ENCODE measurements at regions not wholly inside any gene's neighbourhood (a gene's known extent, or its start where the extent isn't known, plus 50 kb on each side); places are given as distances from the start of the nearest gene placed in this dataset.
"Not testable (repeated sequence)": the region's sequence is repeated elsewhere in the genome, so short reads cannot be mapped to it uniquely, and the experiment has no call there.

DNA sequence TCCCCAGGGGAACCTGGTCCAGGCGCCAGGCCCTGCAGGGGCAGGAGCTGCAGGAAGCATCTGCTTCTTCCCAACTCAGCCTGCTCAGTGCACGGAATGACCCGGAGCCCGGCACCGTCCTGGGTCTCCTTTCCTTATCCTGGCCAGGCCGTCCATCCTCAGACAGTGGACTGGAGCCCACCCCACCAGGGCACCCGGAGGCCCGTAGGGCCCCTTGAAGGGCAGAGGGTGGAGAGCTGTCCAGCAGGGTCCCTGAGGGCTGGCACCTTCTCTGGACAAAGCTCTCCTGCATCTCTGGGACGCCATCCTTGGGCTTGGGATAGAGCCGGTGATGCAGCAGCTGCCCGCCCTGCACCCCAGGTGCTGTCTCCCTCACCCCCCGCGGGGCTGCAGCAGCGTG is 207.9 kb downstream of the TMEM121 start:
- DNase-seq (ENCODE audit: low spot score), result not testable (repeated sequence)

DNA sequence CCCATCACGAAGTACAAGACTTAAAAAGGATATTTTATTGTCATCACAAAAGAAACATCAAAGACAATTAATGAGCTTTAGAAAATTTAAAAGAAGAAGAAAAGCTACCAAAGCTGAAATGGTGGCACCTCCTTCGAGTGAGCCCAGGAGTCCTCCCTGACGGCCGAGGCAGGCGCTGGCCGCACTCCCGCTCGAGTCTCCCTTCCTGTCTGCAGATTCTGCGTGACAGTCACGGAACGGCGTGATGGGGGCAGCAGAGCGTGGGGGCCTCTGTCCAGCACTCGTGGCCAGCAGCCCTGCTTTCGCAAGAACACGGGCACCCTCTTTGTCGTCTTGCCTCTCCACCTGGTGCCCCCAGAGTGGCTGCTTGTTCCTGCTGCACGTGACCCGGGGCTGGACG is 209.9 kb downstream of the TMEM121 start:
- DNase-seq (ENCODE audit: low spot score), result not testable (repeated sequence)

DNA sequence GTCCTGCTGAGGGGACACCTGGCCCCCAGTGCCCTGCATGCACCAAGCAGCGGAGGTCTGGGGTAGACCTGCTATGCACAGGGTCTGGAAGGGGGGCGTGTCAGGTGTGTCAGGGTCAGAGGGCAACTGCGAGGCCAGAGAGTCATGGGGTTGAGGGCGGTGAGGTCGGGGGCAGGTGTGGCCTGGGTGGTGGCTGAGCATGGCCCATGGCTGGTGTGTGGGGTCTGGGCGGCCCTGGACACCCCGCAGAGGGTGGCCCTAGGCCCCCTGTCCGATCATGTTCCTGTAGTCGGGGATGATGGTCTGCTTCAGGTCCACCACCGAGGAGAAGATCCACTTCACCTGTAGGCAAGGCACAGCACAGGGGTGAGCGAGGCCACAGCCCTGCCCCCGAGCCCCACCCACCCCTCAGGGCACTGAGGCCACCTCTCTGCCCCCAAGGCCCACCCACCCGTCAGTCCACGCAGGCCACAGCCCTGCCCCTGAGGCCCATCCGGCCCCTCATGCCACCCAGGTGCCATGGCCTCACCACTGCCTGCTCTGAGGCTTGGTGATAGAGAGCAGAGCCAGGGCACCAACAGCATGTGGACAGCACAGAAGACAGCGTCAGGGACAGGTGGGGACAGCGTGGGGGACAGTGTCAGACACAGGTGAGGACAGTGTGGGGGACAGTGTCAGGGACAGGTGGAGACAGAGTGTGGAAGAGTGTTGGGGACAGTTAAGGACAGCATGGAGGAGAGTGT is 211.3 kb downstream of the TMEM121 start:
- DNase-seq (ENCODE audit: low spot score), result no peak

DNA sequence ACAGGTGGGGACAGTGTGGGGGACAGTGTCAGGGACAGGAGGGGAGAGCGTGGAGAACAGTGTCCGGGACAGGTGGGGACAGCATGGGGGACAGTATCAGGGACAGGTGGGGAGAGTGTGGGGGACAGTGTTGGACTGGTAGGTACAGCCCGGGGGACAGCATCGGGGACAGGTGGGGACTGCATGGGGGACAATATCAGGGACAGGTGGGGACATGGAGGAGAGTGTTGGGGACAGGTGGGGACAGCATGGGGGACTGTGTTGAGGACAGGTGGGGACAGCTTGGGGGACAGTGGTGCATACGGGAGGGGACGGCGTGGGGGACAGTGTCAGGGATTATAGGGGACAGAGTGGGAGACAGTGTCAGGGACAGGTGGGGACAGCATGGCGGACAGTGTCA is 212.3 kb downstream of the TMEM121 start:
- DNase-seq (ENCODE audit: low spot score), result no peak

DNA sequence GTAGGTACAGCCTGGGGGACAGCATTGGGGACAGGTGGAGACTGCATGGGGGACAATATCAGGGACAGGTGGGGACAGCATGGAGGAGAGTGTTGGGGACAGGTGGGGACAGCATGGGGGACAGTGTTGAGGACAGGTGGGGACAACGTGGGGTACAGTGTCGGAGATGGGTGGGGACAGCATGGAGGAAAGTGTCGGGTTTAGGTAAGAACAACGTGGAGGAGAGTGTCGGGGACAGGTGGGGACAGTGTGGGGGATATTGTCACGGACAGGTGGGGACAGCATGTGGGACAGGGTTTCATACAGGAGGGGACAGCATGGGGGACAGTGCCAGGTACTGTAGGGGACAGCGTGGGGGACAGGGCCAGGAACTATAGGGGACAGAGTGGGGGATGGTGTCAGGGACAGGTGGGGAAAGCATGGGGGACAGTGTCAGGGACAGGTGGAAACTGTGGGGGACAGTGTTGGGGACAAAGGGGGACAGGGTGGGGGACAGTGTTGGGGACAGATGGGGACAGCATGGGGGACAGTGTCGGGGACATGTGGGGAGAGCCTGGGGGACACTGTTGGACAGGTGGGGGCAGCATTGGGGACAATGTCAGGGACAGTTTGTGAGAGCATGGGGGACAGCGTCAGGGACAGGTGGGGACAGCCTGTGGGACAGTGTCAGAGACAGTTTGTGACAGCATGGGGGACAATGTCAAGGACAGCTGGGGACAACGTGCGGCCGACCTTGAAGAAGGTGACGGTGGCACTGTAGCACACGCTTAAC is 213.1 kb downstream of the TMEM121 start:
- DNase-seq (ENCODE audit: low spot score), result no peak

DNA sequence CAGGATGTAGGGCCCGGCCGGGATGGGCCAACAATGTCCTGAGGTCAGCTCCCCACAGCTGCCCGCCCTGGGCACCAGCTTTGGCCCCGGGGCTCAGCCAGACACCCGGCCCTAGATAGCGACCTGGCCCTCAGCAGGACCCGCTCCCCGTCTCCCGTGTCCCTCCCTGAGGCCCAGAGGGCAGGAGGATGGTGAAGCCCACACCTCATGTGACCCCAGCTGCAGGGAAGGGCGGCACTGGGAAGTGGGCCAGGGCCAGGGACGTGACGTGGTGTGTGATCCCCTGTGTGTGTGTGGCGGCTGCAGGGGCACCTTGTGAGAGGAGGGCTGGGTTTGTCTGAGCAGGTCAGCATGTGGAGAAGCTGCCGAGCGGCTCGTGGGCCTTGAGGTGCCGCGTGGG is 213.9 kb downstream of the TMEM121 start:
- not testable (repeated sequence) for DNase-seq (ENCODE audit: low spot score)

DNA sequence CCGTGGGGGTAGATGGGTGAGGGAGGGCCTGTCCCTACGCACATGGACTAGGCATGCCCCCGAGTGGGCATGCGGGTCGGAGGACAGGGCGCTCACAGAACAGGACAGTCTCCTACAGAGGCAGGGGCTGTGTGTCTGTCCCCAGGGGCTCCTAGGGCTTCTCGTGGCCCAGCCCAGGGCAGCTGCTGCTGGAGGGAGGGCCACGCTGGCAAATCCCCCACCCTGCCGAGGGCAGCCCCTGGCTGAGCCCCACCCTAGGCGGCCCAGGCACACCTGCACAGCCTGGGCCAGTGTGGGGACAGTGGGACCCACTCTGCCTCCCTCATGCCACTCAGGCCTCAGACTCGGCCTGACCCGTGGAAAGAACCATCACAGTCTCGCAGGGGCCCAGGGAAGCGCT is 214.6 kb downstream of the TMEM121 start:
- not testable (repeated sequence) for DNase-seq (ENCODE audit: low spot score)

DNA sequence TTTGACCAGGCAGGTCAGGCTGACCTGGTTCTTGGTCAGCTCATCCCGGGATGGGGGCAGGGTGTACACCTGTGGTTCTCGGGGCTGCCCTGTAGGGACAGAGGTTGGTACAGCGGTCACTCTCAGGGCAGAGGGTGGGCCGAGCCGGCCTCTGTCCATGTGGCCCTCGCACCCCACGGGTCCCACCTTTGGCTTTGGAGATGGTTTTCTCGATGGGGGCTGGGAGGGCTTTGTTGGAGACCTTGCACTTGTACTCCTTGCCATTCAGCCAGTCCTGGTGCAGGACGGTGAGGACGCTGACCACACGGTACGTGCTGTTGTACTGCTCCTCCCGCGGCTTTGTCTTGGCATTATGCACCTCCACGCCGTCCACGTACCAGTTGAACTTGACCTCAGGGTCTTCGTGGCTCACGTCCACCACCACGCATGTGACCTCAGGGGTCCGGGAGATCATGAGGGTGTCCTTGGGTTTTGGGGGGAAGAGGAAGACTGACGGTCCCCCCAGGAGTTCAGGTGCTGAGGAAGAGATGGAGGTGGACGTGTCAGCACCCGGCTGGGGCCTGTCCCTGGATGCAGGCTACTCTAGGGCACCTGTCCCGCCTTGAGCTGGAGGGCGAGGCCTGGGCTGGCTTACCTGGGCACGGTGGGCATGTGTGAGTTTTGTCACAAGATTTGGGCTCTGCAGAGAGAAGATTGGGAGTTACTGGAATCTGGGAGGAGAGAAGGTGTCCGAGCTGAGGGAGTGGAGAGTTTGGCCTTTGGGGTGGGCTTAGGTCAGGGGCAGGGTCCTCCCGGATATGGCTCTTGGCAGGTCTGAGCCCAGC is 215.5 kb downstream of the TMEM121 start:
- not testable (repeated sequence) for DNase-seq (ENCODE audit: low spot score)

DNA sequence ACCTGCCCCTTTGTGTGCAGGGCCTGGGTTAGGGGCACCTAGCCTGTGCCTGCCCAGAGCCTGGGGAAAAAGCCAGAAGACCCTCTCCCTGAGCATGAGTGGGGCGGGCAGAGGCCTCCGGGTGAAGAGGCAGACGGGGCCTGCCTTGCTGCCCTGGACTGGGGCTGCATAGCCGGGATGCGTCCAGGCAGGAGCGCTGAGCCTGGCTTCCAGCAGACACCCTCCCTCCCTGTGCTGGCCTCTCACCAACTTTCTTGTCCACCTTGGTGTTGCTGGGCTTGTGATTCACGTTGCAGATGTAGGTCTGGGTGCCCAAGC is 216.1 kb downstream of the TMEM121 start:
- DNase-seq (ENCODE audit: low spot score), result no peak

DNA sequence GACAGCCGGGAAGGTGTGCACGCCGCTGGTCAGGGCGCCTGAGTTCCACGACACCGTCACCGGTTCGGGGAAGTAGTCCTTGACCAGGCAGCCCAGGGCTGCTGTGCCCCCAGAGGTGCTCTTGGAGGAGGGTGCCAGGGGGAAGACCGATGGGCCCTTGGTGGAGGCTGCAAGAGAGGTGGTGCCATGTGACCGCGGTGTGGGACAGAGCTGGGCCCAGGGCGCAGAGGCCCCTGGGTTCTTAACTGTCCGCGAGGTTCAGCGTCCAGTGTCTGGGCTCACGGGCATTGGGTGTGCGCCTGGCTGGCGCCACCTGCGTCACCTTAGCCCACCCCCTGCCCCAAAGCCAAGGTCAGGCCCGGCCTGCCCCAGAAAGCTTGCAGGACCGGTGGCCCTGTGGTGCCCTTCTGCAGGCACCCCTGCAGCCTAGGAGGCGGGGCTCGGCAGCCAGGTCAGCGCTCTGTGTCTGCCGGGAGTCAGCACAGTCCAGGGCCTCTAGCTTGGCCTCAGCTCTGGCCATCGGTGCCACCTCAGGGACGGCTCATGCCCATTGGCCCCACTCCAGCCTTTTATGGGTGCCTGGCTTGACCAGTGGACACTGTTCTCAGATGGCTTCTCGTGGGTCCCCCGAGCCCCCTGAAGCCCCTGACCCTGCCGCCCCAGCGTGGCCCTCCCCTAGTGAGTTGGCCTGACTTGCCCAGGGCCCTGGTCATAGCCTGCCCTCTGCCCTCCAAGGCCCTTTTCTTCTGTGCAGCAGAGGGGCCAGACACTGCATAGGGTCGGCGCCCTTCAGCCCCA is 216.7 kb downstream of the TMEM121 start:
- not testable (repeated sequence) for DNase-seq (ENCODE audit: low spot score)

DNA sequence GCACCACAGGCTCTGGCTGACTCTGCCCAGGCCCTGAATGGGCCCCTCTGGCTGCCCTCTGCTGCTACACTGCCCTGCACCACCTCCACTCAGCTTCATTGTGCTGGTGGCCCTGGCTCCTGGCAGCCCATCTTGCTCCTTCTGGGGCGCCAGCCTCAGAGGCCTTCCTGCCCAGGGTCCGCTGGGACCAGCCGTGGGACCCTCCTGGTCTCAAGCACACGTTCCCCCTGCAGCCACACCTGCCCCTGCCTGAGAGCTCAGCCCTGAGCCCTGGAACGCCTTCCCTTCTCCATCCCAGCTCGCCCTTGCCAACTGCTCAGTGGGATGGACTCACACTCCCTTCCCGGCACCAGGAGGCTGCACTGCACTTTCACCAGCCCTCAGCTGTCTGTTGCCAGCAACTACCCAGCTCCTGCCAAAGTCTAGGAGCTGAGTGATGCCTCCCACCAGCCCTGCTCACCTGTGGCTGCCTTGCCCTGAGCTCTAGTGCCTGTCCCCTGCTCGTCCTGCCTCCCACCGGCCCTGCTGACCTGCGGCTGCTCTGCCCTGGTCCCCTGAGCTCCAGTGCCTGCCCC is 217.9 kb downstream of the TMEM121 start:
- DNase-seq (ENCODE audit: low spot score), result not testable (repeated sequence)

DNA sequence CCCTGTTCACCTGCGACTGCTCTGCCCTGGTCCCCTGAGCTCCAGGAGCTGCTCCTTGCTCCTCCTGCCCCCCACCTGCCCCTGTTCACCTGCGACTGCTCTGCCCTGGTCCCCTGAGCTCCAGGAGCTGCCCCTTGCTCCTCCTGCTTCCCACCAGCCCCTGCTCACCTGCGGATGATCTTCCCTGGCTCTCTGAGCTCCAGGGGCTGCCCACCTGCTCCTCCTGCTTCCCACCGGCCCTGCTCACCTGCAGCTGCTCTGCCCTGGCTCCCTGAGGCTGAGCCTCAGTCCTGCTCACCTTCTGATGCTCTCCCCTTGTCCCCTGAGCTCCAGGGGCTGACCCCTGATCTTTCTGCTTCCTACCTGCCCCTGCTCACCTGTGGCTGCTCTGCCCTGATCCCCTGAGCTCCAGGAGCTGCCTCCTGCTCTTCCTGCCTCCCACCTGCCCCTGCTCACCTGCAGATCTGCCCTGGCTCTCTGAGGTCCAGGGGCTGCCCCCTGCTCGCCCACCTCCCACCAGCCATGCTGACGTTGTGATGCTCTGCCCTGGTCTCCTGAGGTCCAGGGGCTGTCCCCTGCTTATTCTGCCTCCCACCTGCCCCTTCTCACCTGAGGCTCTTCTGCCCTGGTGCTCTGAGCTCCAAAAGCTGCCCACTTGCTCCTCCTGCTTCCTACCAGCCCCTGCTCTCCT is 219.2 kb downstream of the TMEM121 start:
- DNase-seq (ENCODE audit: low spot score), result no peak

DNA sequence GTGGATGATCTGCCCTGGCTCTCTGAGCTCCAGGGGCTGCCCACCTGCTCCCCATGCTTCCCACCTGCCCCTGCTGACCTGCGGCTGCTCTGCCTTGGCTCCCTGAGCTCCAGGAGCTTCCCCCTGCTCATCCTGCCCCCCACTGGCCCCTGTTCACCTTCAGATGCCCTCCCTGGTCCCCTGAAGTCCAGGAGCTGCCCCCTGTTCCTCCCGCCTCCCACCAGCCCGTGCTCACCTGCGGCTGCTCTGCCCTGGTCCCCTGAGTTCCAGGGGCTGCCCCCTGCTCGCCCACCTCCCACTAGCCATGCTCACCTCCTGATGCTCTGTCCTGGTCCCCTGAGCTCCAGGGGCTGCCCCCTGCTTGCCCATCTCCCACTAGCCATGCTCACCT is 219.7 kb downstream of the TMEM121 start:
- DNase-seq (ENCODE audit: low spot score), result no peak

DNA sequence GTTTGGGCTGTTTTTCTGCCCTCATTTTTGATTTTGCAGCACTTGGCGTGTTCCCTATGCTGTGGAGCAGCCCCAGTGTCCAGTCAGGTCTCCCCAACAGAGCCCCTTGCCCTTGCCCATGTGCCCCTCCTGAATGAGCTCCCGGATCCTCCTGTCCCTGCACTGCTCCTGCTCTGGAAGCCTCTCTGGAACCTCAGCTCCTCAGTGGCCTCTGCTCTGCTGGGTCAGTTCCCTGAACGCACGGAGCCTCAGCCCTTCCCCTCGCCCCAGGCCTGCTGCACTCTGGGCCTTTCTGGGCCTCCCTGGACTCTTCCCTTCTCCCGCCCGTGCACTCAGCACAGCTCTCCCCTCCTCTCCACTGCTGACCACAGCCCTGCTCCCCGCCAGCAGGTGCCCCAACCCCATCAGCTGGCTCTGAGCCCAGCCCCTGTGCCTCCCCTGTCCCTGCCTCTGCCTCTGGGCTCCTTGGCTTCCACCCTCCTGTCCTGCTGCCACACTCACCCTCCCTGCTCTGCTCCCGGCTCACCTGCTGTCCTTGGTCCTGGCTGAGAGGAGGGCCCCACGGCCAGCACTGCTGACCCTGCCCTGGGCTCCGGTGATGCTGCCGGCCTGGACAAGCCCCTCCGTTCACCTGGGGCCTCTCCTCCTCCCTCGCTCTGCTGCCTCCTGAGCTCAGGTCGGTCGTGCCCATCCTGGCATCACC is 220.6 kb downstream of the TMEM121 start:
- DNase-seq (ENCODE audit: low spot score), result not testable (repeated sequence)

DNA sequence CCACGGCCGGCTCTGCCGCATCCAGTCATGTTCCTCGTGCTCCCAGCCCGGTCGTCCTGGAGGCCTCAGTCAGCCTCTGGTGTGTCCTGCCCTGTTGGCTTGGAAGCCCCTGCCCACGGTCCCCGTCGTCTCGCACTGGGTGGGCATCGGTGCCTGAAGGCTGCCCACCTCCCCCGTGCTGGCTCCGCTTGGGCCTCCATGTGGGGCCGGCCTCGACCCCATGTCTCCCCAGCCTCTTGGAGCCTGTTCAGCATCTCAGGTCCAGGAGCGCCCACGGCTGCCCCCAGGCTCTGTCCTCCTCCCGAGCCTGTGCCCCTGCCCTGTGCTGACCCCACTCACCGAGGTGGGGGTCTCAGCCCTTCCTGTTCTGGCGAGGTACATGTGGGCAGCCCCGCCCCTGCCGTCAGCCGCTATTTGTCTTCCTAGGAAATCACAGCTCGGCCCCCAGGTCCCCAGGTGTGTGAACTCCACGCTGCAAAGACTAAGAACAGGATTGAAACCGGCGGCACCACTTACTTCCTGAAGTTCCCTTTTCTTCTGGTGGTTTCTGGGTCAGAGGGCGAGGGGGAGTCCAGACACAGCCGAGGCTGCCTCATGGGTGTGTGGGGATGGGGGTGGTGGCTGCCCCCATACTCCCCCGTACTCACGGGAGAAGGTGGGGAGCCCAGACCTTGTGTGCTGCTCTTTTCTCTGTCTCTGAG is 221.3 kb downstream of the TMEM121 start:
- not testable (repeated sequence) for DNase-seq (ENCODE audit: low spot score)

DNA sequence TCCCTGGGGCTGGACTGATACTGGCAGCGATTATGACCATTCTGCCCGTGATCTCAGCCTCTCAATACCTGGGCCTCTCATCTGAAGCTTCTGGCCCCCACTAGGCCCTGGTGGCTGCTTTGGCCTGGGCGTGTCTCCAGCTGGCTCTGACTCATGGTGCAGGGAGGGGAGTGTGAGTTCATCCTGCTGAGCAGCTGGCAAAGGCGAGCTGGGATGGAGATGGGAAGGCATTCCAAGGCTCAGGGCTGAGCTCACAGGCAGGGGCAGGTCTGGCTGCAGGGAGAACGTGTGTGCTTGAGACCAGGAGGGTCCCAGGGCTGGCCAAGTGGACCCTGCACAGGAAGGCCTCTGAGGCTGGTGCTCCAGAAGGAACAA is 221.8 kb downstream of the TMEM121 start:
- peak; percentile 63 for DNase-seq (ENCODE audit: low spot score)

DNA sequence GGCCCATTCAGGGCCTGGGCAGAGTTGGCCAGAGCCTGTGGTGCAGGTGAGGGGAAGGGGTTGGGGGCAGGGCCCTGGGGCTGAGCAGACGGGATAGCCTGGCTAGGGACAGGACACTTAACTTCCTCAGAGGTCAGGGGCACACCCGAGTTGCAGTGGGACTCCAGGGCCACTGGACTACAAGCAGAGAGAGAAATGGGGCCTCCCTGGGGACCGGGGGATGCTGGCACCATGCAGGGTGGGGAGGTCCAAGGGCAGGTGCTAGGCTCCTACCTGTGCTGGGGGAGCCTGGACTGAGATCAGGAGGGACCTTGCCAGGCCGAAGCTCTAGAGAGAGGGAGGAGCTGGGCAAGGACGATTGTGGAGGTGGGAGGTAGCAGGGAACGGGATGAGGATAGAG is 222.3 kb downstream of the TMEM121 start:
- DNase-seq (ENCODE audit: low spot score), result not testable (repeated sequence)

DNA sequence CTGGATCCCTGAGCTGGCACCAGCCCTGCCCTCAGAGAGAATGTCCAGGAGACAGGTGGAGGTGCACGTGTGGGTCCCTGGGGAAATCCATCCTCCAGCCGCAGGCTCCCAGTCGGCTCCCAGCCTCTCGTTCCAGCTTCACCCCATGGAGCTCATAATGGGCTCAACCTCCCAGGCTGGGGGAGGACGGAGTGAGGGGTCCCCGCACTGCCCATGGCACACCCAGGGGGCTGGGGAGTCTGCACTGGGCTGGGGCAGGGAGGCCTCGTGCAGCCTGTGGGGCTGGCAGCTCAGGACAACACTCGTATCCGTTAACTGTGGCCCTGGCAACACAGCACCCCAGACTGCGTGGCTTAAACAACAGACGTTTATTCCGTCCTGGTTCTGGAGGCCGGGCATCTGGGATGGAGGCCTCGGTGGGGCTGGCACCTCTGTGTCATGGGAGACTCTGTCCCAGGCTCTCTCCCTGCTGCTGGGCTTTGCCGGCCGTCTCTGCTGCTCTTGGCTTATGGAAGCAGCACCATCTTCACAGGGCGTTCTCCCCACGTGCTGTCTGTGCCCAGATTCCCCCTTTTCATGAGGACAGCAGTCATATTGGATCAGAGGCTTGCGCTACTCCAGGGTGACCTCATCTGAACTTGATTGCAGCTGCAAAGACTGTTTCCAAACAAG is 223.6 kb downstream of the TMEM121 start:
- not testable (repeated sequence) for DNase-seq (ENCODE audit: low spot score)

DNA sequence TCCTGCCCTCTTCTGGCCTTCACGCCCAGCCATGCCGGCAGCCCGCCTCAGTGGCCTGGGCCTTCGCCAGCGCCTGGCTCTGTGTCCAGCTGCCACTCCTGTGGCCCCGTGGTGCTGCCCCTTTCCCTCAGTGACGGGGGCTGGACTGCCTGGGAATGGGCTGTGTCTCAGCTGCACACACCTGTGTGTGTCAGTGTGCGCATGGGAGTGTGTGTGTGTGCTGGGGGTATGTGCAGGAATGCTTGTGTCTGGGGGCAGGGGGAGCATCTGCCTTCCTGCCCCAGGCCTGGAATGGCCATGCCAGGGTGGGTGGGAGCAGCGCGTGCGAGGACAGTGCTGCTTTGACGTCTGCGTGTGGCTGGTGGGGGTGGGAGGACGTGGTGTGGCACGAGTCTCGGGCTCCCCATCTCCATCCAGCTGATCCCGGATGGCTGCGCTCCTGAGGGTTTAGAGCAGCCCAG is 224.9 kb downstream of the TMEM121 start:
- DNase-seq (ENCODE audit: low spot score), result not testable (repeated sequence)
